CD4-positive, alpha-beta T cell treated with Interleukin-17A for 4 hours (primary cell): ENCODE measurements at regions not wholly inside any gene's neighbourhood (a gene's known extent, or its start where the extent isn't known, plus 50 kb on each side); places are given as distances from the start of the nearest gene placed in this dataset.
"Not testable (repeated sequence)": the region's sequence is repeated elsewhere in the genome, so short reads cannot be mapped to it uniquely, and the experiment has no call there.

Source experiments
- DNase-seq: peaks from one replicate; pipeline ENCODE4 v3.0.0-alpha.2; 2020; ENCODE audit warnings: mixed read lengths

DNA sequence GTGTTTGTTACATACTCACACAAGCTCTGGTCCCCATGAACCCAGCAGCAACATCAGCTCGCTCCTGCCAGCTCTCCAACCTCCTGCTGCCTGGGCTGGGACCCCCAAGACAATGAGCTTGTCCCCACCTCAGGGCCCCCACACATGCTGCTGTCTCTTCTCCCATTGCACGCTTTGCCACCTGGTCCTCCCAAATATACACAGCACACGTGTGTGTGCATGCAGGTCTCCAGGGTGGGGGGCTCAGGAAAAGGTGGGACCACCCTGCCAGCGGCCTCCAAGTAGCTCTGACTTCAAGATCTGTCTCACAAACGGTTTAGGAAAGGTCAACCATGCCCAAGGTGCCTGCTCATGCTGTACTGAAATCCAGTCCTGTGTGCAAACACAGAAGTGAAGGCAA lies 68.1 kb upstream of the CCND1 start:
- DNase-seq: no peak

DNA sequence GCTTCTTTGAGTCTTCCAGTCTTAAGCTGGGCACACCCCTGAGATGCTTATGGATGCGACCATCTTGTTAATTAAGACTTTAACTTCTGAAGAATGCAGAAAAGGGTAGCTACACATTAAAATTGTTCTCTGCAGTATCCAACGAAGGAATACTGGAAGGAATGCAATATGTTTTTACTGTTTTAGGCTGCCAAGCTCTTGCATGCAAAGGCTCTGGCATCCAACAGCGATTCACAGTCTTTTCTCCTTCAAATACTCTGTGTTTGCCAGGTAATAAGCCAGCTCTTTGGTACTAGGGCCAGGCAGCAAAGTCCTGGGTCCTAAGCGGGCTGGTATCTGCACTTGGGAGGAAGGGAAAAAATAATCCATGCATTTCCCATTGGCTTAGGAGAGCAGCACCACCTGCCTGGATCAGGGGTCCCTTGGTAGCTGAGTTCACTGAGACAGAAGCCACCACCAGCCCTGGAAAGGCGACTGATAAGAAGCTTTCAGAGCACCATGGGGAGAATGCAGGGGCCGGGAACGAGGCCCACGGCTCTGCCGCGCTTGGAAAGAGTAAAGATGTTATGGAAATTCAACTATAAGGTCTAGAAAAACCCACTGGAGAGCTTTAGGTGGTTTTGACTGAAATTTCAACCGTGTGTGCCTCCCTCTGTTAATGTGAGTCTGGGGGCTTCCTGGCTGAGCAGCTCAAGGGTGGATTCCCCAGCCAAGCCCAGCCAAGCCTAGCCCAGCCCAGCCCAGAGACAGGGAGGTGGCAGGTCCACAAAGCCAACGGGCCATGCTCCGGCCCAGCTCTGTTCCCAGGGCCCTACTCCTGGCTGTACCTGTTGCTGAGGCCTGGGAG lies 67.0 kb upstream of the CCND1 start:
- no peak for DNase-seq

DNA sequence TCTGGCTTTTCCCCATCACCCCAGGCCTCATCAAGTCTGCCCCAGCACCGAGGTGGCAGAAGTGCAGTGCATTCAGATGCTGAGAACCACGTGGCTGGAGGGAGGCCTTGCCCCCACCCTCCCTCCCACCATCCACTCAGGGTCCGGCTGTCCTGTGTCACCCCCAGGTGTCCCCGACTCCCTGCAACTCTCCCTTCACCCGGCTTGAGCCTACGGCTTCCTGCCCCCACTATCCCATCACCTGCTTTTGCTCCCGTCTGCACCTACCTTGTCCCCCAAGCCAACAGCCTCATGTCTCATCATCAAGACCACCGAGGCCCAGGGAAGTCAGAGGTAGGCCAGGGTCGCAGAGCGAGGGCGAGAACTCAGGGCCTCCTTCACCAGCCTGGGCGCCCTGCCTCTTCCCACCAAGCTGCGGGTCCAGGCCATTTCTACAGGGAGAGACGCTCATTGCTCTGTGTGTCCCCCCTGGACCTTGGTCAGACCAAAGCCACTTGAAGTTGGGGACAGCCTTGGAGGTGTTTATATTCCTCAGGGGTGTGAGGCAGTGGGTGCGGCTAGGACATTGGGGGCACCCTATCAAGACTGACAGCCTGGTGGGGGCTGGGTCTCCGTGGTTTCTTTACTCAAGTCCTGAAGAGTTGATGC lies 66.2 kb upstream of the CCND1 start:
- DNase-seq: no peak

DNA sequence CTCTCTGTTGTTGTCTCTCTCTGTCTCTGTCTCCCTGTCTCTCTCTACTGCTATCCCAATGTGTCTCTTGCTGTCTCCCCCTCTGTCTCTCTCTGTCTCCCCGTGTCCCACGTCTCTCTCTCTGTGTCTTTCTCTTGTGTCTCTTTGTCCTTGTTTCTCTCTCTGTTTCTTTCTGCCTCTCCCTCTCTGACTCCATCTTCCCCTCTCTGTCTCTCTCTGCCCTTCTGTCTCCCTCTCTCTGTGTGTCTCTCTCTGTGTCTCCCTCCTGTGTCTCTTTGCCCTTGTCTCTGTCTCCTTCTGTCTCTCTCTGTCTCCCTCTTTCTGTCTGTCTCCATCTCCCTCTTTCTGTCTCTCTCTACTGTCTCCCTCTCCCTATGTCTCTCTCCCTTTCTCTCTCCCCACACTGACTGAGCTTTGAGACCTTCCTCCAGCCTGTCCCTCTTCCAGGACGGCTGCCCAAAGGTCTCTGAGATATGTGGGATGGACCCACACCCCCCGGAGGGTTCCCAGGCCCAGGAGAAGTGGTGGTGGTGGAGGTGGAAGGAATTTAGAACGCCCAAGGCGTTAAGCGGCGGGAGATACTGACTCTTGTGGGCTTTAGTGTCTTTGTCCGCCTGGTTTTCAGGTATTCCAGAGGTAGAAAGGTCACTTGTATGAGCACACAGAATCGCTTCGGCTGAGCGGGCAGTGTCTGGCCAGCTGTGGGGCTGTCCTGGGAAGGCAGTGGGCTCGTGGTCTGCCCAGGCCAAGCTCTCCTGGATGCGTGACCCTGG lies 65.5 kb upstream of the CCND1 start:
- DNase-seq: no peak

- DNase-seq: no peak
Measured at GRCh38 chr11:69576069-69576782, 64.7 kb upstream of the CCND1 start.

- no peak for DNase-seq
Measured at GRCh38 chr11:69578167-69578566, 62.8 kb upstream of the CCND1 start.

DNA sequence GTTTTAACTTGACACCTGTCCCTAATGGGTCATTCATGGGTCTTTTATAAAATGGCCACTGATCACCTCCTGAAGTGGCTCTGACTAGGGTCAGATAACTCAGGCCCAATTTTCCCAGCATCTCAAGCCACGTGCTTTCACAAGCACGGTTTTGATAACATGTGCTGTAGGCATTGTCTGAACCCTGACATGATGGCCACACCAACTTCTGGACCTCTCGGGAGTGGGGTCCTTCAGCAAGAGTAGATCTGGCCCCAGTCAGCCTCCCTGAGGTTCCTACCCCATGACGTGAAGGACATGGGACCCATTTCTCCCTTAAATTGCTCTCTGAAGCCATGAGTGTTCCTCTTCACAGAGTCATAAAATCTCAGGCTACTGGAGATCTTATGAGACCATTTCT lies 60.4 kb upstream of the CCND1 start:
- no peak for DNase-seq

DNA sequence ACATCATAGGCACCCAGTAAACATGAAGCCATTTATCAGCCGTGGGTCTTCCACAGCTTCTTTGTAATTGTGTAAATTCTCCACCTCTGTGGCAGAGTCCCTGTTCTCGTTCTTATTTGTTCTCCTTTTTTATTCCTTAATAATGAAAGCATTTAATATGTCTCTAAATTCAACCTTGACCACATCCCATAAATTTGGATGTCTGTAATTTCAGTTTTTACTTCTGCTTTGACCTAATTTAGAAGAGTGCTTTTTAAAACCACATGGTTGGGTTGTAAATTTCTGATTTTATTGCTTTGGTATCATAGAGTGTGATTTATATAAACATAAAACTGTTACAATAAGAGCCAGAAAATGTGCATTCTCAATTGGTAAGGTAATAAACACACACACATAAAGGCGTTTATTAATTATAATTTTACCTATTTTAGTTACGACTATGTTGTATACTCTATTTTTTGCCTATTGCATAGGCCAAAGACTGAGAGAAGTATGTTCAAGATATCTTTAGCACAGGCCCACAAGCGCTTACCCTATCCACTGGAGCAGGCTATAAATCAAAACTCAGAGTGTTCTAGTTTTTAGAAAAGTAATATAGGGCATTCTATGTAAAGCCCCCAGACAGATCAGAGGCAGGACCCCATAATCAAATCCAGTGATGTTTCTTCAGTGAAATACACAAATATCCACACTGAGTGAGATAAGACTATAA lies 58.0 kb upstream of the CCND1 start:
- no peak for DNase-seq

DNA sequence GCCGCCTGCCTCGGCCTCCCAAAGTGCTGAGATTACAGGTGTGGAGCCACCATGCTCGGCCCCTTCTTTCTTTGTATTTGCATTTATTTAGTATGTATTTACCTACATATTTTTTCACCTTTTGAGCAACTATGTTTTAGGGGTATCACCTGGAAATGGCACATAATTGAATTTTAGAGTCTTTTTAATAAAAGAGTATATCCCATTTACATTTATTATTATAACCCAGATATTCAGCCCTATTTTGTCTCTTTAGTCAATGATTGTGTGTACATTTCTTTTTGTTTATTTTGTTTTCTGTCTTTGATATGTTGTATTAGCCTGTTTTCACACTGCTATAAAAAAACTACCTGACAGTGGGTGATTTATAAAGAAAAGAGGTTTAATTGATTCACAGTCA lies 56.8 kb upstream of the CCND1 start:
- no peak for DNase-seq

DNA sequence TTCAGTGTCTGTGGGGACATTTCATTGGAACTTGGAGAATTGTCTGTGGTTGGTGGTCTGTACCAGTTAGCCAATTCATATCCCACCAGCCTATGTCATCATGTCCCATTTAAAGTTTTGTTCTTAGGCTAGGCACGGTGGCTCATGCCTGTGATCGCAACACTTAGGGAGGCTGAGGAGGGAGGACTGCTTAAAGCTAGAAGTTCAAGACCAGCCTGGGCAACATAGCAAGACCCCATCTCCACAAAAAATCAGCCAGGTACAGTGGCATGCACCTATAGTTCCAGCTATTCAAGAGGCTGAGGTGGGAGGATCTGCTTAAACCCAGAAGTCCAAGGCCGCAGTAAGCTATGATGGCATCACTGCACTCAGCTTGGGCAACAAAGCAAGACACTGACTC lies 55.6 kb upstream of the CCND1 start:
- no peak for DNase-seq

- no peak for DNase-seq
Measured at GRCh38 chr11:69587454-69588090, 53.4 kb upstream of the CCND1 start.

DNA sequence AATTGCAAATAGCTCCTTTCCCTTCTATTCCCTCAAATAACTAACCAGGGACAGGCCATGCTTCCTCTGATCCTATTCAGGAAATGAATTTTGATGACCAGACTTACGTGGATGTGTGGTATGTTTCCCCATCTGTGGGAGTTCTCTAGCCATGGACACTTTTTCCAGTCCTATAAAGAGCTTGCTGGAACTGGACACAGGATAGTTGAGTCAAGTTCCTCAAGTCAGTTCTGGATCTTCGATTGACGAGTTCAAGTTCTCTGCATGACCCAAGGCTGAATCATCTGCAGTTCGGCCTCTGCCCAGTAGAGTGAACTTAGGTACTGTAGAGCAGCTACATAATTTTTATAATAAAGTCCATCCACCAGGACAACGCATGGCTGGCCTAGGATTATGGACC lies 52.7 kb upstream of the CCND1 start:
- DNase-seq: no peak

DNA sequence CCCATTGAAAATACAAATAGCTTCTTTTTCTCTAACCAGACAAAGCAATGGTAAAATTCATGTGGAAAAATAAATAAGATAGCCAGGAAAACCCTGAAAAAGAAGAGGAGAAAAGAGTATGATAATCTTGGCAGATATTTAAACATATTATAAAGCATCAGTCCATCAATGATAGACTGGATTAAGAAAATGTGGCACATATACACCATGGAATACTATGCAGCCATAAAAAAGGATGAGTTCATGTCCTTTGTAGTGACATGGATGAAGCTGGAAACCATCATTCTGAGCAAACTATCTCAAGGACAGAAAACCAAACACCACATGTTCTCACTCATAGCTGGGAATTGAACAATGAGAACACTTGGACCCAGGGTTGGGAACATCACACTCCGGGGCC lies 50.9 kb upstream of the CCND1 start:
- DNase-seq: not testable (repeated sequence)
